ENCODE measurements at regions not wholly inside any gene's neighbourhood (a gene's known extent, or its start where the extent isn't known, plus 50 kb on each side); places are given as distances from the start of the nearest gene placed in this dataset.
A peak's percentile ranks its signal among the peaks of the same experiment; 100 is the strongest.

- ATAC-seq (peak; percentile 7 to 10), DNase-seq (no peak)
- intact Hi-C loops (cut with DNase I): loop anchor here in 1 of 2 donors (5.0 kb wide), 1 partner anchor 300 kb away; no protein-coding TSS in a partner anchor
These were observed 50.0 kb upstream of the SLC19A1 start for GRCh38 chr21:45592208-45592619.

GRCh38 chr21:45592626-45593134 is 50.4 kb upstream of the SLC19A1 start:
- ATAC-seq: no peak
- intact Hi-C loops (cut with DNase I): loop anchor here in 1 of 2 donors (5.0 kb wide), 1 partner anchor 300 kb away; no protein-coding TSS in a partner anchor
- DNase-seq: no peak

GRCh38 chr21:45593162-45594022 is 50.1 kb upstream of the PCBP3 start:
- ATAC-seq (no peak), DNase-seq (no peak)
- intact Hi-C loops (cut with DNase I): loop anchor here in 1 of 2 donors (5.0 kb wide), 1 partner anchor 301 kb away; no protein-coding TSS in a partner anchor
